Peyer's patch (tissue), 4 donors: ENCODE measurements at regions not wholly inside any gene's neighbourhood (a gene's known extent, or its start where the extent isn't known, plus 50 kb on each side); places are given as distances from the start of the nearest gene placed in this dataset.

Experiments used
- DNase-seq, 3 donors: peaks; one replicate each; pipeline ENCODE4 v3.0.0-alpha.2; 2017 to 2019
- H3K27ac ChIP-seq, 4 donors: fragments of 200-600 bp; sonication (generic); one replicate each; pipeline ENCODE4 v1.5.1; 2016 to 2019
- H3K27me3 ChIP-seq, 2 donors: fragments of 200-600 bp; sonication (generic); one replicate each; pipeline ENCODE4 v1.5.1; 2019
- H3K36me3 ChIP-seq, 3 donors: fragments of 200-600 bp; sonication (generic); one replicate each; pipeline ENCODE4 v1.5.1; 2016 to 2019
- H3K4me1 ChIP-seq, 4 donors: fragments of 200-600 bp; sonication (generic); one replicate each; pipeline ENCODE4 v1.5.1; 2016 to 2019
- H3K4me3 ChIP-seq, 4 donors: fragments of 200-600 bp; sonication (generic); 1 replicate in 3 of 4; 2 replicates in 1 of 4; pipeline ENCODE4 v1.5.1; 2016 to 2019; ENCODE audit warnings: mild to moderate bottlenecking in 1 of 4
- H3K9me3 ChIP-seq, 4 donors: fragments of 200-600 bp; sonication (generic); one replicate each; pipeline ENCODE4 v1.5.1; 2016 to 2019; ENCODE audit warnings: mild to moderate bottlenecking in 1 of 4
- CTCF ChIP-seq, 6 experiments: fragments of 450-650 bp in 4 of 6; fragments of 200-600 bp in 2 of 6; sonication (generic) in 1 of 6; IDR thresholded peaks; one replicate each; pipeline ENCODE4 v1.5.1; 2017 to 2019; ENCODE audit warnings: antibody characterized with exemption in 6 of 6, mild to moderate bottlenecking in 3 of 6, moderate library complexity in 1 of 6
- POLR2A ChIP-seq, 2 donors: fragments of 450-650 bp; IDR thresholded peaks; one replicate each; pipeline ENCODE4 v1.5.1; 2017; ENCODE audit warnings: antibody characterized with exemption in 2 of 2, mild to moderate bottlenecking in 2 of 2, moderate library complexity in 2 of 2
- small RNA-seq, 2 donors: library from RNA; depleted of rRNA; stranded (forward); fragments of <200 nt; gene quantifications; one replicate each; pipeline ENCODE3, GENCODE V24; 2016

- H3K4me1 ChIP-seq, result peaks cover 0 to 6% (median 0%) of the 10 kb centered on the region in 4 donors
- no peaks in the 10 kb centered on the region for H3K36me3 ChIP-seq
- H3K9me3 ChIP-seq, result no peaks in the 10 kb centered on the region
- no peak overlapping the region for H3K27ac ChIP-seq
- TF ChIP-seq CTCF (IDR thresholded peaks at IDR 0.05) (no peak), POLR2A (IDR thresholded peaks at IDR 0.05) (no peak)
- no peaks in the 10 kb centered on the region for H3K27me3 ChIP-seq
- H3K4me3 ChIP-seq, result no peak overlapping the region
- DNase-seq, result no peak
These were observed 74.7 kb downstream of the KLF5 start for GRCh38 chr13:73133531-73133930.

GRCh38 chr13:73131247-73131646 lies 72.4 kb downstream of the KLF5 start:
- no peak overlapping the region for H3K4me3 ChIP-seq
- DNase-seq, result no peak
- H3K9me3 ChIP-seq, result no peaks in the 10 kb centered on the region
- H3K4me1 ChIP-seq, result no peaks in the 10 kb centered on the region
- no peak overlapping the region for H3K27ac ChIP-seq
- no peaks in the 10 kb centered on the region for H3K27me3 ChIP-seq
- no peak for TF ChIP-seq CTCF (IDR thresholded peaks at IDR 0.05)
- TF ChIP-seq POLR2A (IDR thresholded peaks at IDR 0.05), result no peak
- H3K36me3 ChIP-seq, result no peaks in the 10 kb centered on the region

- H3K4me3 ChIP-seq, result no peak overlapping the region
- no peaks in the 10 kb centered on the region for H3K27me3 ChIP-seq
- no peaks in the 10 kb centered on the region for H3K4me1 ChIP-seq
- H3K27ac ChIP-seq, result no peak overlapping the region
- TF ChIP-seq CTCF (IDR thresholded peaks at IDR 0.05), result no peak
- no peak for TF ChIP-seq POLR2A (IDR thresholded peaks at IDR 0.05)
- no peaks in the 10 kb centered on the region for H3K9me3 ChIP-seq
- no peaks in the 10 kb centered on the region for H3K36me3 ChIP-seq
- DNase-seq, result no peak
These were observed 70.2 kb downstream of the KLF5 start for GRCh38 chr13:73129023-73129422.

Small RNA genes lying in the stretch of these regions (small RNA-seq; reads per million reads assigned to genes)
- gene AL162376.1 (0 reads per million in 2 donors), gene RNU4-10P (0 reads per million in 2 donors), gene RNY1P8 (0 reads per million in 2 donors)
